ENCODE measurements at regions not wholly inside any gene's neighbourhood (a gene's known extent, or its start where the extent isn't known, plus 50 kb on each side); places are given as distances from the start of the nearest gene placed in this dataset.

DNA sequence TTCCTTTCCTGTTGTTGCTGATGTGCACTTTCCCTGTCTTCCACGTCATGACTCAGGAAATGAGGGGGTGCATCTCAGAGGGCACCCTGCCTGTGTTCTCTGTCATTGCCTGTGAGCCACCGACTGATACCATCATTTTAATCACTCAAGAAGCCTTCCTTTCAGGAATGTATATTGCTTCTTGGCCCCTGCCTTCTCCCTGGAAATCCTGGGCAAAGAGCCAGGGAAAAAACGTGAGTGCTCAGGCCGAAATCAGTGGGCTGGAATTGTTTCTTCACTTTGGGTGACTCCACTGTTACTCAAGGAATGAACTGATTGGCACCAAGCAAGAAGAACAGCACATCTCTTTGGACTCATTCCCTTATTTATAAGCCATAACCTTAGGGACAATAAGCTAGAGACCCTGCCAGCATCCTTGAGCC, 126.1 kb downstream of the SNX18 start:
- TF ChIP-seq POLR2A (IDR thresholded peaks at IDR 0.05; ENCODE audit: low read length), result no peak
- no peak for TF ChIP-seq GATA1 (IDR thresholded peaks at IDR 0.05; ENCODE audit: low read depth, low read length)
